A673 (cell line): ENCODE measurements at regions not wholly inside any gene's neighbourhood (a gene's known extent, or its start where the extent isn't known, plus 50 kb on each side); places are given as distances from the start of the nearest gene placed in this dataset.

Experiments
- EZH2 ChIP-seq: fragments of 200-600 bp; sonication (generic); IDR thresholded peaks from 2 replicates; pipeline ENCODE4 v1.6.1; 2017; ENCODE audit warnings: borderline replicate concordance, low read depth, mild to moderate bottlenecking, mixed read lengths, antibody characterized with exemption, low read length; ENCODE audit not compliant: poor library complexity, severe bottlenecking
- TF ChIP-seq, protein P1 (sequence below): fragments of 300-800, 200-600 bp; sonication (generic); conservative IDR thresholded peaks from 2 replicates; pipeline ENCODE4 v1.5.1; 2017; ENCODE audit warnings: low read depth, mild to moderate bottlenecking, antibody characterized with exemption, low read length, moderate library complexity, mixed read lengths

DNA sequence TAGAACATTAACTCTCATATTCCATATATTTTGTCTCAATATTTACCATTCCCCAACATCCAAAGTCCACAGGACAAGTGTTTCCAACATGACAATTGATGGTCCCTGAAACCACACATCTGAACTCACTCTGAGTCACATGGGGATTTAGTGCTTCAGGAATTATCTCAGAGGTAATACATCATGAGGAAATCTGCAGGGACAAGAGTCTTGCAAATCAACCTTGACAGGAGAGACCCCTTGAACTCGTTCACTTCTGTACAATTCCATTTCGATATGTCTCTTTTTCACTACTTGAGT, 119.7 kb upstream of the ABCA1 start:
- TF ChIP-seq, protein P1, sequence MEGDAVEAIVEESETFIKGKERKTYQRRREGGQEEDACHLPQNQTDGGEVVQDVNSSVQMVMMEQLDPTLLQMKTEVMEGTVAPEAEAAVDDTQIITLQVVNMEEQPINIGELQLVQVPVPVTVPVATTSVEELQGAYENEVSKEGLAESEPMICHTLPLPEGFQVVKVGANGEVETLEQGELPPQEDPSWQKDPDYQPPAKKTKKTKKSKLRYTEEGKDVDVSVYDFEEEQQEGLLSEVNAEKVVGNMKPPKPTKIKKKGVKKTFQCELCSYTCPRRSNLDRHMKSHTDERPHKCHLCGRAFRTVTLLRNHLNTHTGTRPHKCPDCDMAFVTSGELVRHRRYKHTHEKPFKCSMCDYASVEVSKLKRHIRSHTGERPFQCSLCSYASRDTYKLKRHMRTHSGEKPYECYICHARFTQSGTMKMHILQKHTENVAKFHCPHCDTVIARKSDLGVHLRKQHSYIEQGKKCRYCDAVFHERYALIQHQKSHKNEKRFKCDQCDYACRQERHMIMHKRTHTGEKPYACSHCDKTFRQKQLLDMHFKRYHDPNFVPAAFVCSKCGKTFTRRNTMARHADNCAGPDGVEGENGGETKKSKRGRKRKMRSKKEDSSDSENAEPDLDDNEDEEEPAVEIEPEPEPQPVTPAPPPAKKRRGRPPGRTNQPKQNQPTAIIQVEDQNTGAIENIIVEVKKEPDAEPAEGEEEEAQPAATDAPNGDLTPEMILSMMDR, result no peak
- TF ChIP-seq EZH2, result no peak
